Heart right ventricle (tissue), 16 donors: ENCODE measurements at regions not wholly inside any gene's neighbourhood (a gene's known extent, or its start where the extent isn't known, plus 50 kb on each side); places are given as distances from the start of the nearest gene placed in this dataset.

Source experiments
- ATAC-seq, 8 donors: fragments of 200-7000 bp; cut with Tn5 transposase; one replicate each; pipeline ENCODE4 v1.9.1; 2020; ENCODE audit warnings: mild to moderate bottlenecking in 8 of 8, moderate library complexity in 8 of 8, moderate number of reproducible peaks in 1 of 8
- DNase-seq, 2 donors: peaks; one replicate each; pipeline ENCODE4 v3.0.0-alpha.2; 2020
- H3K27ac ChIP-seq, 10 donors: fragments of 200-600 bp; sonication (generic) in 2 of 10; one replicate each; pipeline versions ENCODE4 v1.5.0 to v1.8.0; 2020 to 2022; ENCODE audit warnings: mild to moderate bottlenecking in 3 of 10
- H3K27me3 ChIP-seq, 7 donors: fragments of 200-600 bp; one replicate each; pipeline ENCODE4 v1.8.0; 2021 to 2022; ENCODE audit warnings: mild to moderate bottlenecking in 2 of 7
- H3K36me3 ChIP-seq, 9 donors: fragments of 200-600 bp; sonication (generic) in 1 of 9; one replicate each; pipeline versions ENCODE4 v1.5.0 to v1.8.0; 2020 to 2022; ENCODE audit warnings: mild to moderate bottlenecking in 2 of 9
- H3K4me1 ChIP-seq, 9 donors: fragments of 200-600 bp; sonication (generic) in 1 of 9; one replicate each; pipeline versions ENCODE4 v1.5.0 to v1.8.0; 2020 to 2022; ENCODE audit warnings: mild to moderate bottlenecking in 4 of 9
- H3K4me3 ChIP-seq, 10 donors: fragments of 200-600 bp; sonication (generic) in 2 of 10; one replicate each; pipeline versions ENCODE4 v1.5.0 to v1.8.0; 2020 to 2022; ENCODE audit warnings: mild to moderate bottlenecking in 7 of 10, moderate library complexity in 2 of 10
- H3K9me3 ChIP-seq, 11 donors: fragments of 200-600 bp in 10 of 11; sonication (generic) in 2 of 11; one replicate each; pipeline versions ENCODE4 v1.5.0 to v1.8.0; 2013 to 2022; ENCODE audit warnings: mild to moderate bottlenecking in 2 of 11, control low read depth in 1 of 11, moderate library complexity in 1 of 11
- CTCF ChIP-seq, 9 donors: fragments of 200-600 bp; sonication (generic) in 2 of 9; IDR thresholded peaks; one replicate each; pipeline versions ENCODE4 v1.5.0 to v1.8.0; 2021 to 2022; ENCODE audit warnings: antibody characterized with exemption in 9 of 9, mild to moderate bottlenecking in 5 of 9, moderate library complexity in 1 of 9
- WGBS, 2 donors: extraction: QIAGEN DNeasy Blood & Tissue Kit; methylation state at CpG; one replicate each; pipeline ENCODE4 v1.1.7; 2013; ENCODE audit warnings: inconsistent platforms in 1 of 2; 5-methylcytosine and 5-hydroxymethylcytosine counted together
- intact Hi-C, 10 donors: fragments of 100-400 bp; cut with DNase I; formaldehyde crosslinking; loops; one replicate each; pipeline versions ENCODE4 v1.11.1 to v1.14.2; 2022
- donor health status: Arrhythmogenic right ventricular cardiomyopathy.
- donor health status: ischemic (EF 13 %, LVEDD 7.1; RV severe dilation, severe dysfunction).
- donor health status: healthy with polysubstance abuse.
- donor health status: DM: no; HTN: yes; CAD: no.
- donor health status: DM: no; HTN: no; CAD: no.
- donor health status: ischemic (EF 25% LVEDD 6.9; RV normal size, moderate dysfunction).
- donor health status: ischemic (EF 25% LVEDD 5.7; RV mildly dilated, moderate dysfunction).
- donor health status: healthy.
- donor health status: DM: yes; HTN: yes; CAD: no.
- donor health status: Ischemic cardiomyopathy.
- donor health status: ischemic (EF 35%, LVEDD 5.7; RV mildly dilated, moderate dysfunction).
- donor health status: nonischemic (EF 11% LVEDD 7.7; RV severe dilation, severe dysfunction).
- donor health status: DM: yes; HTN: yes; CAD: no.
- donor health status: PGD.
- donor health status: ischemic (EF 29% LVEDD 5.4; RV normal size, mild dysfunction).
- donor health status: nonischemic (EF 23%, LVEDD 6.1; RV moderate dilation, normal function).

- peak in 6 of 8 donors; percentile 29 to 65 (median 54) for ATAC-seq
Observed at GRCh38 chr17:37802712-37803416, 58.0 kb upstream of the HNF1B start.

GRCh38 chr17:37802061-37802595, 57.3 kb upstream of the HNF1B start:
- WGBS, 2 donors, result 86 to 88% methylated on average over 3 of the region's 3 CpGs
- Histone ChIP-seq H3K27me3 (peaks cover 0 to 13% (median 8%) of the 10 kb centered on the region in 7 donors), H3K4me1 (peaks cover 0 to 17% (median 0%) of the 10 kb centered on the region in 9 donors), H3K9me3 (peaks cover 0 to 7% (median 0%) of the 10 kb centered on the region in 11 donors), H3K36me3 (no peaks in the 10 kb centered on the region), H3K4me3 (no peak overlapping the region), H3K27ac (peak overlapping the region in 1 of 10 donors; percentile 44)
- ATAC-seq (no peak), DNase-seq (no peak)
- no peak for TF ChIP-seq CTCF (IDR thresholded peaks at IDR 0.05)
- intact Hi-C loops, result no loop called here

More at GRCh38 chr17:37802712-37803416, 58.0 kb upstream of the HNF1B start:
- H3K9me3 ChIP-seq, result peaks cover 0 to 4% (median 0%) of the 10 kb centered on the region in 11 donors
- H3K36me3 ChIP-seq, result no peaks in the 10 kb centered on the region
- 14 to 37% methylated on average over 1 of the region's 1 CpG for WGBS, 2 donors
- peaks cover 0 to 9% (median 5%) of the 10 kb centered on the region in 7 donors for H3K27me3 ChIP-seq
- TF ChIP-seq CTCF (IDR thresholded peaks at IDR 0.05), result no peak
- peaks cover 0 to 17% (median 0%) of the 10 kb centered on the region in 9 donors for H3K4me1 ChIP-seq
- H3K27ac ChIP-seq, result peak overlapping the region in 1 of 10 donors; percentile 44
- no peak overlapping the region for H3K4me3 ChIP-seq
- DNase-seq, result peak in 1 of 2 donors; percentile 23
- intact Hi-C loops, result no loop called here

- Histone ChIP-seq H3K9me3 (peaks cover 0 to 7% (median 0%) of the 10 kb centered on the region in 11 donors), H3K36me3 (no peaks in the 10 kb centered on the region), H3K4me3 (no peak overlapping the region), H3K27me3 (peaks cover 0 to 19% (median 8%) of the 10 kb centered on the region in 7 donors), H3K4me1 (peaks cover 0 to 17% (median 0%) of the 10 kb centered on the region in 9 donors), H3K27ac (no peak overlapping the region)
- no peak for ATAC-seq
- DNase-seq, result no peak
- intact Hi-C loops, result no loop called here
- 53 to 61% methylated on average over 5 of the region's 5 CpGs for WGBS, 2 donors
- TF ChIP-seq CTCF (IDR thresholded peaks at IDR 0.05), result no peak
Observed at GRCh38 chr17:37801171-37801570, 56.3 kb upstream of the HNF1B start.

GRCh38 chr17:37797206-37797605, 52.3 kb upstream of the HNF1B start:
- TF ChIP-seq CTCF (IDR thresholded peaks at IDR 0.05), result no peak
- DNase-seq, result no peak
- H3K36me3 ChIP-seq, result no peaks in the 10 kb centered on the region
- H3K27ac ChIP-seq, result no peak overlapping the region
- H3K4me1 ChIP-seq, result peaks cover 0 to 1% (median 0%) of the 10 kb centered on the region in 9 donors
- H3K9me3 ChIP-seq, result peaks cover 0 to 7% (median 0%) of the 10 kb centered on the region in 11 donors
- intact Hi-C loops, result loop anchor here in 1 of 10 donors (10.0 kb wide), 1 partner anchor 142 kb away; no protein-coding TSS in a partner anchor
- peaks cover 0 to 36% (median 9%) of the 10 kb centered on the region in 7 donors for H3K27me3 ChIP-seq
- no peak for ATAC-seq
- H3K4me3 ChIP-seq, result no peak overlapping the region
